ENCODE measurements at regions not wholly inside any gene's neighbourhood (a gene's known extent, or its start where the extent isn't known, plus 50 kb on each side); places are given as distances from the start of the nearest gene placed in this dataset.

GRCh38 chr15:60162251-60162967 lies 158.3 kb downstream of the FOXB1 start:
- ChIA-PET RAD21 (ENCODE audit: unreplicated experiment) (no interaction called here), SMC1A (ENCODE audit: uncharacterized antibody, unreplicated experiment) (interaction anchor here (1.1 kb wide), 1 partner anchor 10 kb away, joined by 3 read pairs; no protein-coding TSS in a partner anchor), POLR2A (no interaction called here), CTCF (no interaction called here)
- no peaks in the 10 kb centered on the region for H3K79me2 ChIP-seq (ENCODE audit: control insufficient read depth, insufficient read depth, low read length)
- no peak overlapping the region for H3K9ac ChIP-seq (ENCODE audit: control insufficient read depth, insufficient read depth, low read length)
- peaks cover 0 to 2% of the 10 kb centered on the region in 2 experiments; a peak in 1 of 4 replicates for H3K27me3 ChIP-seq (replicated peaks in 1 of 2; ENCODE audit: control insufficient read depth in 2 of 2, insufficient read depth in 2 of 2, low read length in 1 of 2)
- no peak for TF ChIP-seq MXI1 (IDR thresholded peaks at IDR 0.05; ENCODE audit: low read depth, low read length)
- no peak for TF ChIP-seq NRF1 (conservative IDR thresholded peaks at IDR 0.05; ENCODE audit: low read depth, low read length)
- no peak for TF ChIP-seq SRF (IDR thresholded peaks at IDR 0.05; ENCODE audit: low read depth in 2 of 2, low read length in 2 of 2)
- no peak for TF ChIP-seq SMAD5 (IDR thresholded peaks at IDR 0.05; ENCODE audit: low read depth)
- no peak for TF ChIP-seq MLLT1 (IDR thresholded peaks at IDR 0.05)
- no peak overlapping the region for H3K27ac ChIP-seq (ENCODE audit: control insufficient read depth, insufficient read depth)
- 43% methylated on average over 7 of the region's 7 CpGs for WGBS (ENCODE audit: insufficient coverage, insufficient replicate concordance, low lambda C conversion rate, missing lambda C conversion rate)
- intact Hi-C loops (cut with micrococcal nuclease; ENCODE audit: unreplicated experiment) (no loop called here), in situ Hi-C loops (cut with MboI) (no loop called here)
- no peak for FAIRE-seq
- no peak overlapping the region for H3K4me2 ChIP-seq (ENCODE audit: control insufficient read depth, insufficient read depth)
- no peak overlapping the region for H3K4me3 ChIP-seq
- no TSS peak for BruUV-seq (replicated peaks)
- H3K4me1 ChIP-seq (ENCODE audit: control insufficient read depth, insufficient read depth, low read length), result no peaks in the 10 kb centered on the region
- DNase-seq (ENCODE audit: low read depth, low spot score), result no peak
- H4K20me1 ChIP-seq (ENCODE audit: control insufficient read depth, insufficient read depth), result no peaks in the 10 kb centered on the region
- H2AFZ ChIP-seq (ENCODE audit: control insufficient read depth, low read depth, low read length), result no peak overlapping the region
- ATAC-seq, result no peak
- H3K9me3 ChIP-seq (replicated peaks; ENCODE audit: control insufficient read depth, insufficient read depth, low read length), result no peaks in the 10 kb centered on the region
- H3K36me3 ChIP-seq (ENCODE audit: control insufficient read depth in 2 of 2, insufficient read depth in 2 of 2, low read length in 1 of 2), result no peaks in the 10 kb centered on the region

DNA sequence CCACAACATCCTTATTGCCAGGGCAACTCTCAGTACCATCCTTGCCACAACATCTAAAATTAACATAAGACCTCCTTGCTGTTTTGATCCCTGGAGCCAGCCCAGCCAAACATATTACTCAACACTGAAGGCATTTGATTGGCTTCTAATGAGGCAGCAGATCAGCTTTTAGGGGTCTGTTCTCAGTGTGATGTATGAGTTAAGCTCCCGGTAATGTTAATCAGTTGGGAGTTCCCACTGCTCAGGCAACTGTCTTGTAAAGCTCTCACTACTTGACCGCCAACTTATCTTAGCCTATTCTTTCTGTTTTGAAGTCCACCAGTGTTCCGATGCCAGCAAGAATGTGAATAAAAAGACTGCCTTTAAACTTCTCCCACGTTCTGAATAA lies 158.9 kb downstream of the FOXB1 start:
- Histone ChIP-seq H3K4me3 (no peak overlapping the region), H3K9ac (ENCODE audit: control insufficient read depth, insufficient read depth, low read length) (no peak overlapping the region), H3K36me3 (ENCODE audit: control insufficient read depth in 2 of 2, insufficient read depth in 2 of 2, low read length in 1 of 2) (no peaks in the 10 kb centered on the region), H3K4me2 (ENCODE audit: control insufficient read depth, insufficient read depth) (no peak overlapping the region), H3K9me3 (replicated peaks; ENCODE audit: control insufficient read depth, insufficient read depth, low read length) (no peaks in the 10 kb centered on the region), H2AFZ (ENCODE audit: control insufficient read depth, low read depth, low read length) (no peak overlapping the region), H3K4me1 (ENCODE audit: control insufficient read depth, insufficient read depth, low read length) (no peaks in the 10 kb centered on the region), H3K79me2 (ENCODE audit: control insufficient read depth, insufficient read depth, low read length) (no peaks in the 10 kb centered on the region), H3K27me3 (replicated peaks in 1 of 2; ENCODE audit: control insufficient read depth in 2 of 2, insufficient read depth in 2 of 2, low read length in 1 of 2) (peaks cover 0 to 2% of the 10 kb centered on the region in 2 experiments; a peak in 1 of 4 replicates), H4K20me1 (ENCODE audit: control insufficient read depth, insufficient read depth) (no peaks in the 10 kb centered on the region), H3K27ac (ENCODE audit: control insufficient read depth, insufficient read depth) (no peak overlapping the region)
- DNase-seq (ENCODE audit: low read depth, low spot score) (no peak), FAIRE-seq (no peak), ATAC-seq (no peak)
- in situ Hi-C loops (cut with MboI) (no loop called here), intact Hi-C loops (cut with micrococcal nuclease; ENCODE audit: unreplicated experiment) (no loop called here)
- CTCF ChIA-PET, result no interaction called here
- RAD21 ChIA-PET (ENCODE audit: unreplicated experiment), result no interaction called here
- SMC1A ChIA-PET (ENCODE audit: uncharacterized antibody, unreplicated experiment), result no interaction called here
- no TSS peak for BruUV-seq (replicated peaks)
- 5% methylated on average over 4 of the region's 4 CpGs for WGBS (ENCODE audit: insufficient coverage, insufficient replicate concordance, low lambda C conversion rate, missing lambda C conversion rate)
- POLR2A ChIA-PET, result no interaction called here
- TF ChIP-seq ZBED1 (IDR thresholded peaks at IDR 0.05; ENCODE audit: borderline replicate concordance) (no peak), PAX5 (IDR thresholded peaks at IDR 0.05; ENCODE audit: borderline replicate concordance, low read depth, low read length) (no peak), SMARCA5 (IDR thresholded peaks at IDR 0.05) (no peak), CREB1 (IDR thresholded peaks at IDR 0.05; ENCODE audit: low read depth) (no peak), HDAC2 (IDR thresholded peaks at IDR 0.05) (no peak), BCL11A (IDR thresholded peaks at IDR 0.05; ENCODE audit: low read depth, low read length) (no peak), NFIC (IDR thresholded peaks at IDR 0.05; ENCODE audit: low read depth, low read length) (no peak)
- TF ChIP-seq, protein P1, sequence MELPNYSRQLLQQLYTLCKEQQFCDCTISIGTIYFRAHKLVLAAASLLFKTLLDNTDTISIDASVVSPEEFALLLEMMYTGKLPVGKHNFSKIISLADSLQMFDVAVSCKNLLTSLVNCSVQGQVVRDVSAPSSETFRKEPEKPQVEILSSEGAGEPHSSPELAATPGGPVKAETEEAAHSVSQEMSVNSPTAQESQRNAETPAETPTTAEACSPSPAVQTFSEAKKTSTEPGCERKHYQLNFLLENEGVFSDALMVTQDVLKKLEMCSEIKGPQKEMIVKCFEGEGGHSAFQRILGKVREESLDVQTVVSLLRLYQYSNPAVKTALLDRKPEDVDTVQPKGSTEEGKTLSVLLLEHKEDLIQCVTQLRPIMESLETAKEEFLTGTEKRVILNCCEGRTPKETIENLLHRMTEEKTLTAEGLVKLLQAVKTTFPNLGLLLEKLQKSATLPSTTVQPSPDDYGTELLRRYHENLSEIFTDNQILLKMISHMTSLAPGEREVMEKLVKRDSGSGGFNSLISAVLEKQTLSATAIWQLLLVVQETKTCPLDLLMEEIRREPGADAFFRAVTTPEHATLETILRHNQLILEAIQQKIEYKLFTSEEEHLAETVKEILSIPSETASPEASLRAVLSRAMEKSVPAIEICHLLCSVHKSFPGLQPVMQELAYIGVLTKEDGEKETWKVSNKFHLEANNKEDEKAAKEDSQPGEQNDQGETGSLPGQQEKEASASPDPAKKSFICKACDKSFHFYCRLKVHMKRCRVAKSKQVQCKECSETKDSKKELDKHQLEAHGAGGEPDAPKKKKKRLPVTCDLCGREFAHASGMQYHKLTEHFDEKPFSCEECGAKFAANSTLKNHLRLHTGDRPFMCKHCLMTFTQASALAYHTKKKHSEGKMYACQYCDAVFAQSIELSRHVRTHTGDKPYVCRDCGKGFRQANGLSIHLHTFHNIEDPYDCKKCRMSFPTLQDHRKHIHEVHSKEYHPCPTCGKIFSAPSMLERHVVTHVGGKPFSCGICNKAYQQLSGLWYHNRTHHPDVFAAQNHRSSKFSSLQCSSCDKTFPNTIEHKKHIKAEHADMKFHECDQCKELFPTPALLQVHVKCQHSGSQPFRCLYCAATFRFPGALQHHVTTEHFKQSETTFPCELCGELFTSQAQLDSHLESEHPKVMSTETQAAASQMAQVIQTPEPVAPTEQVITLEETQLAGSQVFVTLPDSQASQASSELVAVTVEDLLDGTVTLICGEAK (IDR thresholded peaks at IDR 0.05; ENCODE audit: borderline replicate concordance), result no peak

Data from GM12878 (cell line).